ENCODE measurements at regions not wholly inside any gene's neighbourhood (a gene's known extent, or its start where the extent isn't known, plus 50 kb on each side); places are given as distances from the start of the nearest gene placed in this dataset.

GRCh38 chr2:155099784-155100183 is 401.3 kb downstream of the KCNJ3 start:
- Mint-ChIP-seq H3K36me3 (ENCODE audit: unreplicated experiment) (peaks cover 24% of the 10 kb centered on the region), H3K4me1 (ENCODE audit: low read depth, unreplicated experiment) (peaks cover 5% of the 10 kb centered on the region), H3K27me3 (ENCODE audit: unreplicated experiment) (no peaks in the 10 kb centered on the region), H3K4me3 (ENCODE audit: unreplicated experiment) (no peak overlapping the region), H3K27ac (ENCODE audit: unreplicated experiment) (no peak overlapping the region), H3K9me3 (ENCODE audit: unreplicated experiment) (peaks cover 2% of the 10 kb centered on the region)
- no peak for DNase-seq
- TF ChIP-seq CTCF (IDR thresholded peaks at IDR 0.05; ENCODE audit: partially characterized antibody, unreplicated experiment): no peak

- no peaks in the 10 kb centered on the region for H3K36me3 Mint-ChIP-seq (ENCODE audit: unreplicated experiment)
- no peak for DNase-seq
- H3K27ac Mint-ChIP-seq (ENCODE audit: unreplicated experiment): peak overlapping the region; percentile 0
- no peak for TF ChIP-seq CTCF (IDR thresholded peaks at IDR 0.05; ENCODE audit: partially characterized antibody, unreplicated experiment)
- no peaks in the 10 kb centered on the region for H3K27me3 Mint-ChIP-seq (ENCODE audit: unreplicated experiment)
- H3K9me3 Mint-ChIP-seq (ENCODE audit: unreplicated experiment): no peaks in the 10 kb centered on the region
- no peak overlapping the region for H3K4me3 Mint-ChIP-seq (ENCODE audit: unreplicated experiment)
- H3K4me1 Mint-ChIP-seq (ENCODE audit: low read depth, unreplicated experiment): peaks cover 5% of the 10 kb centered on the region
Observed at GRCh38 chr2:155095613-155096012, 397.1 kb downstream of the KCNJ3 start.

- peaks cover 15% of the 10 kb centered on the region for H3K4me1 Mint-ChIP-seq (ENCODE audit: low read depth, unreplicated experiment)
- TF ChIP-seq CTCF (IDR thresholded peaks at IDR 0.05; ENCODE audit: partially characterized antibody, unreplicated experiment): no peak
- H3K27ac Mint-ChIP-seq (ENCODE audit: unreplicated experiment): no peak overlapping the region
- H3K9me3 Mint-ChIP-seq (ENCODE audit: unreplicated experiment): peaks cover 3% of the 10 kb centered on the region
- DNase-seq: peak; percentile 37
- H3K27me3 Mint-ChIP-seq (ENCODE audit: unreplicated experiment): peaks cover 2% of the 10 kb centered on the region
- no peaks in the 10 kb centered on the region for H3K36me3 Mint-ChIP-seq (ENCODE audit: unreplicated experiment)
- no peak overlapping the region for H3K4me3 Mint-ChIP-seq (ENCODE audit: unreplicated experiment)
Observed at GRCh38 chr2:155080373-155080772, 381.9 kb downstream of the KCNJ3 start.

- peaks cover 13% of the 10 kb centered on the region for H3K4me1 Mint-ChIP-seq (ENCODE audit: low read depth, unreplicated experiment)
- no peak overlapping the region for H3K4me3 Mint-ChIP-seq (ENCODE audit: unreplicated experiment)
- H3K27me3 Mint-ChIP-seq (ENCODE audit: unreplicated experiment): peaks cover 1% of the 10 kb centered on the region
- H3K27ac Mint-ChIP-seq (ENCODE audit: unreplicated experiment): peak overlapping the region; percentile 14
- no peaks in the 10 kb centered on the region for H3K9me3 Mint-ChIP-seq (ENCODE audit: unreplicated experiment)
- DNase-seq: no peak
- H3K36me3 Mint-ChIP-seq (ENCODE audit: unreplicated experiment): peaks cover 3% of the 10 kb centered on the region
- no peak for TF ChIP-seq CTCF (IDR thresholded peaks at IDR 0.05; ENCODE audit: partially characterized antibody, unreplicated experiment)
Observed at GRCh38 chr2:155070489-155070888, 372.0 kb downstream of the KCNJ3 start.

- Mint-ChIP-seq H3K27ac (ENCODE audit: unreplicated experiment) (no peak overlapping the region), H3K9me3 (ENCODE audit: unreplicated experiment) (no peaks in the 10 kb centered on the region), H3K4me3 (ENCODE audit: unreplicated experiment) (no peak overlapping the region), H3K4me1 (ENCODE audit: low read depth, unreplicated experiment) (no peaks in the 10 kb centered on the region), H3K36me3 (ENCODE audit: unreplicated experiment) (no peaks in the 10 kb centered on the region), H3K27me3 (ENCODE audit: unreplicated experiment) (no peaks in the 10 kb centered on the region)
- TF ChIP-seq CTCF (IDR thresholded peaks at IDR 0.05; ENCODE audit: partially characterized antibody, unreplicated experiment): no peak
- DNase-seq: no peak
Observed at GRCh38 chr2:155062922-155063258, 364.4 kb downstream of the KCNJ3 start.

Measured in glutamatergic neuron (in vitro differentiated cells).